Neural progenitor cell (in vitro differentiated cells): ENCODE measurements at regions not wholly inside any gene's neighbourhood (a gene's known extent, or its start where the extent isn't known, plus 50 kb on each side); places are given as distances from the start of the nearest gene placed in this dataset.

Experiments used
- DNase-seq: peaks from one replicate; pipeline ENCODE4 v3.0.0-alpha.2; 2016; ENCODE audit warnings: low spot score
- H2AFZ ChIP-seq: fragments of 200-600 bp; sonication (generic); replicated peaks from 2 replicates; pipeline ENCODE4 v1.6.1; 2016; ENCODE audit warnings: antibody characterized with exemption
- H3F3A ChIP-seq: fragments of 200-600 bp; sonication (generic); 2 replicates; pipeline ENCODE4 v1.6.1; 2016; ENCODE audit warnings: antibody characterized with exemption, low read depth
- H3K27ac ChIP-seq: fragments of 200-600 bp; sonication (generic); 2 replicates; pipeline ENCODE4 v1.5.1; 2016; ENCODE audit warnings: mild to moderate bottlenecking
- H3K27me3 ChIP-seq: fragments of 200-600 bp; sonication (generic); 2 replicates; pipeline ENCODE4 v1.6.1; 2016; ENCODE audit warnings: mild to moderate bottlenecking, moderate library complexity
- H3K36me3 ChIP-seq: fragments of 200-600 bp; sonication (generic); 2 replicates; pipeline ENCODE4 v1.5.1; 2016
- H3K4me1 ChIP-seq: fragments of 200-600 bp; sonication (generic); 2 replicates; pipeline ENCODE4 v1.6.1; 2016; ENCODE audit warnings: mixed run types
- H3K4me2 ChIP-seq: fragments of 200-600 bp; sonication (generic); 2 replicates; pipeline ENCODE4 v1.6.1; 2016
- H3K4me3 ChIP-seq: fragments of 200-600 bp; sonication (generic); 2 replicates; pipeline ENCODE4 v1.5.1; 2016
- H3K79me2 ChIP-seq: fragments of 200-600 bp; sonication (generic); 2 replicates; pipeline ENCODE4 v1.6.1; 2016; ENCODE audit warnings: low read depth
- H3K9ac ChIP-seq: fragments of 200-600 bp; sonication (generic); 2 replicates; pipeline ENCODE4 v1.6.1; 2016
- H3K9me3 ChIP-seq: fragments of 200-600 bp; sonication (generic); 2 replicates; pipeline ENCODE4 v1.5.1; 2016; ENCODE audit warnings: low read depth
- H4K20me1 ChIP-seq: fragments of 200-600 bp; sonication (generic); 2 replicates; pipeline ENCODE4 v1.6.1; 2016; ENCODE audit warnings: low read depth
- H3K27ac Mint-ChIP-seq: 3 replicates; pipeline ENCODE4 v1.8.0; 2021; ENCODE audit warnings: mixed read lengths
- H3K27me3 Mint-ChIP-seq: 2 replicates; pipeline ENCODE4 v1.8.0; 2022; ENCODE audit warnings: low read depth, mild to moderate bottlenecking, inconsistent platforms, moderate library complexity, mixed read lengths; ENCODE audit not compliant: insufficient read depth
- H3K36me3 Mint-ChIP-seq: 3 replicates; pipeline ENCODE4 v1.8.0; 2021; ENCODE audit warnings: mixed read lengths
- H3K4me1 Mint-ChIP-seq: 3 replicates; pipeline ENCODE4 v1.8.0; 2021; ENCODE audit warnings: mixed read lengths
- H3K4me3 Mint-ChIP-seq: 3 replicates; pipeline ENCODE4 v1.8.0; 2021; ENCODE audit warnings: mild to moderate bottlenecking, moderate library complexity, mixed read lengths
- H3K9me3 Mint-ChIP-seq: 3 replicates; pipeline ENCODE4 v1.8.0; 2020; ENCODE audit warnings: mixed read lengths
- CTCF ChIP-seq: fragments of 200-600 bp; sonication (generic); IDR thresholded peaks from 2 replicates; pipeline ENCODE4 v1.5.1; 2017; ENCODE audit warnings: antibody characterized with exemption, mild to moderate bottlenecking
- EZH2 ChIP-seq: fragments of 200-600 bp; sonication (generic); IDR thresholded peaks from 2 replicates; pipeline ENCODE4 v1.6.1; 2017; ENCODE audit warnings: antibody characterized with exemption, mild to moderate bottlenecking, moderate library complexity
- EZH2phosphoT487 ChIP-seq: fragments of 200-600 bp; sonication (generic); IDR thresholded peaks from 2 replicates; pipeline ENCODE4 v1.6.1; 2017; ENCODE audit warnings: antibody characterized with exemption

- H3K9me3 ChIP-seq: no peaks in the 10 kb centered on the region
- H3K27me3 Mint-ChIP-seq: peaks cover 3% of the 10 kb centered on the region
- H3K79me2 ChIP-seq: no peaks in the 10 kb centered on the region
- DNase-seq: no peak
- no peak overlapping the region for H3K9ac ChIP-seq
- H3F3A ChIP-seq: no peaks in the 10 kb centered on the region
- no peaks in the 10 kb centered on the region for H3K36me3 ChIP-seq
- H3K4me3 ChIP-seq: no peak overlapping the region
- H3K27ac Mint-ChIP-seq: no peak overlapping the region
- H3K4me2 ChIP-seq: no peak overlapping the region
- H3K27ac ChIP-seq: no peak overlapping the region
- no peaks in the 10 kb centered on the region for H4K20me1 ChIP-seq
- H3K9me3 Mint-ChIP-seq: no peaks in the 10 kb centered on the region
- no peak overlapping the region for H2AFZ ChIP-seq
- no peaks in the 10 kb centered on the region for H3K27me3 ChIP-seq
- TF ChIP-seq EZH2 (no peak), CTCF (no peak), EZH2phosphoT487 (no peak)
- H3K4me1 Mint-ChIP-seq: peaks cover 15% of the 10 kb centered on the region
- no peak overlapping the region for H3K4me3 Mint-ChIP-seq
- H3K4me1 ChIP-seq: peaks cover 10% of the 10 kb centered on the region
- no peaks in the 10 kb centered on the region for H3K36me3 Mint-ChIP-seq
Observed at GRCh38 chr2:176813621-176814049, 399.0 kb upstream of the HNRNPA3 start.

GRCh38 chr2:176814274-176814673 is 398.3 kb upstream of the HNRNPA3 start:
- Histone ChIP-seq H4K20me1 (no peaks in the 10 kb centered on the region), H3K4me1 (peaks cover 16% of the 10 kb centered on the region), H3K27me3 (no peaks in the 10 kb centered on the region), H3K9ac (no peak overlapping the region), H2AFZ (no peak overlapping the region), H3F3A (no peaks in the 10 kb centered on the region), H3K36me3 (no peaks in the 10 kb centered on the region), H3K4me3 (no peak overlapping the region), H3K79me2 (no peaks in the 10 kb centered on the region), H3K27ac (no peak overlapping the region), H3K4me2 (no peak overlapping the region), H3K9me3 (no peaks in the 10 kb centered on the region)
- Mint-ChIP-seq H3K4me3 (no peak overlapping the region), H3K27ac (no peak overlapping the region), H3K4me1 (peaks cover 21% of the 10 kb centered on the region), H3K27me3 (peaks cover 3% of the 10 kb centered on the region), H3K36me3 (no peaks in the 10 kb centered on the region), H3K9me3 (no peaks in the 10 kb centered on the region)
- DNase-seq: no peak
- TF ChIP-seq EZH2 (no peak), CTCF (no peak), EZH2phosphoT487 (no peak)

- Histone ChIP-seq H3F3A (no peaks in the 10 kb centered on the region), H3K4me1 (peaks cover 19% of the 10 kb centered on the region), H3K9ac (no peak overlapping the region), H3K36me3 (no peaks in the 10 kb centered on the region), H3K79me2 (no peaks in the 10 kb centered on the region), H3K9me3 (no peaks in the 10 kb centered on the region), H3K27me3 (no peaks in the 10 kb centered on the region), H3K27ac (no peak overlapping the region), H3K4me3 (no peak overlapping the region), H4K20me1 (no peaks in the 10 kb centered on the region), H2AFZ (no peak overlapping the region), H3K4me2 (no peak overlapping the region)
- H3K4me1 Mint-ChIP-seq: peaks cover 24% of the 10 kb centered on the region
- no peak overlapping the region for H3K27ac Mint-ChIP-seq
- H3K27me3 Mint-ChIP-seq: peaks cover 3% of the 10 kb centered on the region
- peak; percentile 64 for TF ChIP-seq CTCF
- TF ChIP-seq EZH2phosphoT487: no peak
- TF ChIP-seq EZH2: no peak
- H3K36me3 Mint-ChIP-seq: no peaks in the 10 kb centered on the region
- no peak overlapping the region for H3K4me3 Mint-ChIP-seq
- H3K9me3 Mint-ChIP-seq: no peaks in the 10 kb centered on the region
- DNase-seq: peak; percentile 38
Observed at GRCh38 chr2:176814740-176815367, 397.7 kb upstream of the HNRNPA3 start.
